NOMO-1 (cell line): ENCODE measurements at regions not wholly inside any gene's neighbourhood (a gene's known extent, or its start where the extent isn't known, plus 50 kb on each side); places are given as distances from the start of the nearest gene placed in this dataset.
"Not testable (repeated sequence)": the region's sequence is repeated elsewhere in the genome, so short reads cannot be mapped to it uniquely, and the experiment has no call there.

Experiments used
- DNase-seq, 2 experiments: peaks; one replicate each; lab custom pipeline; 2025; ENCODE audit not compliant: unreplicated experiment in 2 of 2; lab: John Stamatoyannopoulos, UW

GRCh38 chr9:106038266-106039001 lies 344.1 kb downstream of the TMEM38B start:
- DNase-seq = no peak

GRCh38 chr9:106039151-106039935 lies 345.0 kb downstream of the TMEM38B start:
- no peak for DNase-seq

GRCh38 chr9:106041920-106042319 lies 347.6 kb downstream of the TMEM38B start:
- not testable (repeated sequence) for DNase-seq

- no peak for DNase-seq
These were observed 357.2 kb downstream of the TMEM38B start for GRCh38 chr9:106051545-106051944.

DNA sequence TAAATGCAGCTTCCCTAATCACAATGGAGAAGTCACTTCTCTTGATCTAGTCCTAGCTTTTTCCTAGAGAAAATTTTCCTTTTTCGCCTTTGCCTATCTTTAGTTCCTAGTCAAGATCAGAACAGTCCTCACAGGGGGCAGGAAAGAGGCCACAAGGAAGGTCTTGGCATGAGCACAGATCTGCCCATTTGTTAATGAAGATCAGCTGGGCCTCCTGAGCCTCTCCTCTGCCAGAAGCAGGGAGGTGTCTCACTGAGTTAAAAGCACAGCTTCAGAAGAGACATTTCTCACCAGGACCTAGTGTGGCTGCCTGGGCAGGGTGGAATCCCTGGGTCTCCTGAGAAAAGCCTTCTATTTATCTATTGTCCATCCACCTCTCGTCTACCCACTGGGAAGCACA lies 357.8 kb downstream of the TMEM38B start:
- no peak for DNase-seq

GRCh38 chr9:106052735-106053134 lies 358.4 kb downstream of the TMEM38B start:
- DNase-seq = no peak

GRCh38 chr9:106056328-106056727 lies 362.0 kb downstream of the TMEM38B start:
- DNase-seq = no peak

- DNase-seq = no peak
These were observed 364.1 kb downstream of the TMEM38B start for GRCh38 chr9:106058460-106058859.

DNA sequence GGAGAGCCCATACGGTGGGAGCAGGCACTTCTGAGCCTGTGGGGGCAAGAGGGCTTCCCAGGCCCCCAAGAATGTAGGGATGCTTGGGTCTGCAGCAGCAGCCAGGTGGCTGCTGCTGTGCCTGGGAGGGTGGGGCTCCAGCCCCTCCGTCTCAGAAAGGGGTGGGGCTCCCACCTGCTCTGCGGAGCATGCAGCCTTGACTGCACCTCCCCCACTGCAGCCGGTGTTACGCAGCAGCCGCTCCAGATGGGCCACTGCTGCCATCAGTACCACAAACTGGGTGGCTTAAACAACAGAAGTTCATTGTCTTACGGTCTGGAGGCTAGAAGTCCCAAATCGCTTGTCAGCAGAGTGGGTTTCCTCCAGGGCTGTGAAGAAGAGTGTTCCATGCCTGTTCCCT lies 365.5 kb downstream of the TMEM38B start:
- no peak for DNase-seq

DNA sequence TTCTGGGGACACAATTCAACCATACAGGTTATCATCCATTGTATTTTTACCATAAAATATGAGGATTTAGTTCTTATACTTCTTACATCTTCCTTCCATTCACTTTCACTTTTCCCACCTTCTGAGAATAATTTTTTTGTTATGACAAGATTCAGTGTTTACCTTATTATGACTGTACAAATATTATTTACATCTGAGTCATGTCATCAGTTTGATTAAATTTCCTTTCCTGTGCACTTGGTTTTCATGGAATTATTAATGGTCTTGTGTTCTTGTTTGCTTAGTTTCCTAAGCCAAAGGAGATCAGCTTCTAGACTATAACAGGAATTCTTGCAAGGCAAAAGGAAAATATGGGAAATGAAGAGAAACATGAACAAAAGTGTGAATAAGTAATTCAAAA lies 366.5 kb downstream of the TMEM38B start:
- no peak for DNase-seq

DNA sequence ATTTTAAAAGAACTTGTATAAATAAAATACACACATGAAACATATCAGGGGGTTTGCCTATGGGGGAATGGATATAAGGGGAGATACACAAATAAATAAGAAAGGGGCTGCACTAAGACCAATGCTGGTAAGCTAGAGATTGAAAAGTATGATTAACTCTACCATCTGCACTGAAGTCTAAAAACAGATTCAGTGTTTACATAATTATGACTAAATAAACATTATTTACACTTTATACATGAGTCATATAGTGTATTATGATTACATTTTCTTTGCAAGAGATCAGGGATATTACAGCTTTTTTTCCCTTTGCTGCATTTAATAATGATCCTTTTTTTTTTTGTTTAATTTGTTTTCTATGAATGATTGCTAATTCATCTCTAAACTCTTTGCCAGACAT lies 367.9 kb downstream of the TMEM38B start:
- DNase-seq = no peak

- DNase-seq = no peak
These were observed 370.8 kb downstream of the TMEM38B start for GRCh38 chr9:106065136-106065535.

DNA sequence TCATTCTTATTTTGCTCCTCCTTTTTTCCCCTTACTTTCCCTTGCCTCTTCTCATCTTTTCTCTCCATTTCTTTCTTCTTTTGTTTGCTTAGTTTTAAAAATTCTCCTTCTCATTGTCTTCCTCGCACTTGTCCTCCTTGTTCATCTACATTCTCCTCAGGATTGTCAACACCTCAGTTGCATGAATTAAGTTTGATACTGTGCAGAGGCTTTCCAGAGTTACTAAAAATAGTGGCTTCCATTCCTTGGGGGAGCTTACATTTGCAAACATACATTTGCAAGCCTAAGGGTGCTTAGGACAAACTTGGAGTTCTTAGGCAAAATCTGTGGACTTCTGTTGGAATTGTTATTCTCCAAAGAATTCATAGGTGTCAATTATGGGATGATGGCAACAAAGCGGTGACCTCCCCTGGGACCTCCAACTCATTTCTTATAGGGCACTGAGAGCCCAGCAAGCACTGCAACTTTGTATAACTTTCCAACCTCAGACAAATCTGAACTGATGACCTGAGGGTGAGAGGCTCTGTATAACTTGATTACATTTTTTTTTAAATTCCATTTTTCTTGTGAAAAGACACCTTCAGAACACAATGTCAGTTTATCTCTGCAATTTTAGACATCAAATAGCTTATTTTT lies 371.4 kb downstream of the TMEM38B start:
- no peak for DNase-seq

GRCh38 chr9:106066940-106067524 lies 372.7 kb downstream of the TMEM38B start:
- no peak for DNase-seq

DNA sequence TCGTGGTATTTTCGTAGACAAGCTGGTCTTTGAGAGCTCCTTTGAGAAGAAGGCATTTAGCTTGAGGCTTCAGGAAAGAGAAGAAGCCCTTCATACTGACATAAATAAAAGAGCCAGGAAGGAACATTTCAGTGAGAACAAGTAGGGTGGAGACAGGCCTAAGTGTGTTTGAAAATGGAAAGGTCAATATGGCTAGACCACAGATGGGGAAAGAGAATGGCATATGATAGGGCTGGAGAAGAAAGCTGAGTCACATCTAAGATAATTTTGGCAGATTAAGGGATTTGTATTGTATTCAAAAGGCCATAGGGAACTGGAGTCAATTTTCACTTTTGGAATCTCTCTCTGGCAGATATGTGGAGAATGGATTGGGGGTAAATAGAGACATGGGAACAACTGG lies 374.9 kb downstream of the TMEM38B start:
- no peak for DNase-seq

DNA sequence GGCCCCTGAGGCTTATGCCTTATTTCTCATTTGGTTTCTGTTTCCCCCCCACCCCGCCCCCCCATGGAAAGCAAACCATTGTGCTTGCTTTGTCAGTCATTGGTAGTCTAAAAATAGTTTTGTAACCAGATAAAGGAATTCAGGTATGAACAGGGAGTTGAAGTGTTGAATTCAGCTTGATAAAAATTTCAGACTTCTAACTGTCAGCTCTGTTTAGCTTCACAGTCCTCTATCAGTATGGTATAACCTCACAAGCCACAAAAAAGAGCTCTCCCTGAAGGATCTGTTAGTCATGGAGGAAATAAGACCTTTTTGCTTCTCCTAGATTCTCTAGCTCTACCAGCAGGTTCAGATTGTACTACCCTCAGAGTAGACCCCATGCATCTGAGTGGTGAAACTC lies 378.1 kb downstream of the TMEM38B start:
- no peak for DNase-seq

- DNase-seq = no peak
These were observed 379.7 kb downstream of the TMEM38B start for GRCh38 chr9:106074006-106074405.

DNA sequence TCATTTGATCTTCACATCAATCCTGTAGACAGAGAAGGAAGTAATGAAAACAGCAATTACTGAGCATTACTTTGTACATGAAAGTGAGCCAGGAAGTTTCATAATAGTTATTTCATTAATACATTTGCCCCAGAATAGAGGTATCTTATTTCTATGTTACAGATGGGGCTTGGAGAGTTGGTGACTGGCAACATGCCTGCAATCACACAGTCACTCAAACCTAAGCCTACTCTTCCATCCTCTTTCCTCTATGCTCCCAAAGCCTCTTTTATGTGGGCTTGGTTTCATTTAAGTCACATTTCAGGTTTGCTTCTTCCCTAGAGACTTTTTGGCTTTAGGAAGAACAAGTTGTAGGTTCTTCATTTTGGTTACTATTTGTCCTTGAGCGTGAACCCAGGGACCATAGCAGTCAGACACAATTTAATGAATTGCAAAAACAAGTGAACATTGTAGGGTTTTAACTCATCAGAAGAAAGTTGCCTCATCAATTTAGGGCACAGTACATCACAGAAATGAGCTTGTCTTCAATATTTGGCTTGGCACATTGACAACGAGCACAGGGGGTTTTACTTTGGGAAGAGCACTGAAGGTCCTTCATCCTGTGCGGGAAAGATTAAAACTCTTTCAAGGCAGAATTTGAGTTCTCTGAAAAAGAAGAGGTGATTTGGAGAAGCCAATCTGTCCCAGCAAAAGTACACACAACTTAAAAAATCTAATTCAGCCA lies 381.1 kb downstream of the TMEM38B start:
- DNase-seq = no peak

- DNase-seq = no peak
These were observed 381.6 kb downstream of the TMEM38B start for GRCh38 chr9:106075960-106076327.

DNA sequence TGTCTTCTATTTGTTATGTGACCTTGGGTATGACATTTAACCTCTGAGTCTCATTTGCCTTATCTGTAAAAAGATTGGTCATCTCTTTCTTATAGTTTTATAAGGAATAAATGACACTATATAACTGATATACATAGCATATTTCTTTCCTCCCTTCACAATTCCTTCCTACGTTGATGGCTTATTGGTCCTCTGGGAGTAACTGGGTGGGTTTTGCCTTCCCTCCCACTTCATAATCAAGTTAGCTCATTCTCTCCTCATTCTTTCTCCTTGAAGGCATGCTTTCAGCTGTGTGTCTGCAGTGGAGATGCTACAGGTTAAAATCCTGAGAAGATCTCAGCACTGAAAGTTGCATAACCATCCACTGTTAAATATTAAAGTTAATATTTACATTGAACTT lies 382.4 kb downstream of the TMEM38B start:
- DNase-seq = no peak

- DNase-seq = no peak
These were observed 383.4 kb downstream of the TMEM38B start for GRCh38 chr9:106077731-106078130.
